RPMI8226 (cell line): ENCODE measurements at regions not wholly inside any gene's neighbourhood (a gene's known extent, or its start where the extent isn't known, plus 50 kb on each side); places are given as distances from the start of the nearest gene placed in this dataset.
"Not testable (repeated sequence)": the region's sequence is repeated elsewhere in the genome, so short reads cannot be mapped to it uniquely, and the experiment has no call there.

Experiments used
- DNase-seq: peaks from one replicate; pipeline ENCODE4 v3.0.0-alpha.2; 2015

GRCh38 chr18:60007661-60008060 lies 107.9 kb downstream of the PMAIP1 start:
- DNase-seq, result no peak

GRCh38 chr18:60003610-60004185 lies 103.9 kb downstream of the PMAIP1 start:
- no peak for DNase-seq

- peak; percentile 59 for DNase-seq
Measured at GRCh38 chr18:59996370-59996966, 96.7 kb downstream of the PMAIP1 start.

GRCh38 chr18:59994357-59994756 lies 94.6 kb downstream of the PMAIP1 start:
- DNase-seq, result peak; percentile 35

- no peak for DNase-seq
Measured at GRCh38 chr18:59993560-59993959, 93.8 kb downstream of the PMAIP1 start.

- no peak for DNase-seq
Measured at GRCh38 chr18:59990121-59990823, 90.5 kb downstream of the PMAIP1 start.

GRCh38 chr18:59988098-59988706 lies 88.4 kb downstream of the PMAIP1 start:
- DNase-seq, result peak; percentile 54

- DNase-seq, result no peak
Measured at GRCh38 chr18:59987102-59987501, 87.3 kb downstream of the PMAIP1 start.

- DNase-seq, result no peak
Measured at GRCh38 chr18:59986139-59986538, 86.3 kb downstream of the PMAIP1 start.

- DNase-seq, result no peak
Measured at GRCh38 chr18:59985289-59985688, 85.5 kb downstream of the PMAIP1 start.

GRCh38 chr18:59983506-59983905 lies 83.7 kb downstream of the PMAIP1 start:
- no peak for DNase-seq

GRCh38 chr18:59980188-59980637 lies 80.4 kb downstream of the PMAIP1 start:
- DNase-seq, result no peak

- DNase-seq, result no peak
Measured at GRCh38 chr18:59971871-59972428, 72.2 kb downstream of the PMAIP1 start.

GRCh38 chr18:59971144-59971543 lies 71.3 kb downstream of the PMAIP1 start:
- DNase-seq, result not testable (repeated sequence)

- DNase-seq, result not testable (repeated sequence)
Measured at GRCh38 chr18:59969477-59970028, 69.8 kb downstream of the PMAIP1 start.

- DNase-seq, result no peak
Measured at GRCh38 chr18:59968583-59968982, 68.8 kb downstream of the PMAIP1 start.

GRCh38 chr18:59967878-59968277 lies 68.1 kb downstream of the PMAIP1 start:
- no peak for DNase-seq

- DNase-seq, result no peak
Measured at GRCh38 chr18:59966913-59967312, 67.1 kb downstream of the PMAIP1 start.

GRCh38 chr18:59963229-59963628 lies 63.4 kb downstream of the PMAIP1 start:
- DNase-seq, result no peak

GRCh38 chr18:59961070-59961469 lies 61.3 kb downstream of the PMAIP1 start:
- peak; percentile 67 for DNase-seq

GRCh38 chr18:59960272-59960671 lies 60.5 kb downstream of the PMAIP1 start:
- DNase-seq, result no peak

- no peak for DNase-seq
Measured at GRCh38 chr18:59959606-59960005, 59.8 kb downstream of the PMAIP1 start.

- no peak for DNase-seq
Measured at GRCh38 chr18:59959073-59959472, 59.3 kb downstream of the PMAIP1 start.
